Loucy (cell line): ENCODE measurements at regions not wholly inside any gene's neighbourhood (a gene's known extent, or its start where the extent isn't known, plus 50 kb on each side); places are given as distances from the start of the nearest gene placed in this dataset.

Experiments
- EZH2phosphoT487 ChIP-seq: fragments of 200-600 bp; IDR thresholded peaks from 2 replicates; pipeline ENCODE4 v1.6.1; 2018; ENCODE audit warnings: antibody characterized with exemption, mild to moderate bottlenecking, moderate library complexity, borderline replicate concordance
- TF ChIP-seq, protein P1 (sequence below): fragments of 200-600 bp; sonication (generic); conservative IDR thresholded peaks from 2 replicates; pipeline ENCODE4 v1.5.1; 2014; ENCODE audit warnings: mild to moderate bottlenecking, antibody characterized with exemption, low read length

DNA sequence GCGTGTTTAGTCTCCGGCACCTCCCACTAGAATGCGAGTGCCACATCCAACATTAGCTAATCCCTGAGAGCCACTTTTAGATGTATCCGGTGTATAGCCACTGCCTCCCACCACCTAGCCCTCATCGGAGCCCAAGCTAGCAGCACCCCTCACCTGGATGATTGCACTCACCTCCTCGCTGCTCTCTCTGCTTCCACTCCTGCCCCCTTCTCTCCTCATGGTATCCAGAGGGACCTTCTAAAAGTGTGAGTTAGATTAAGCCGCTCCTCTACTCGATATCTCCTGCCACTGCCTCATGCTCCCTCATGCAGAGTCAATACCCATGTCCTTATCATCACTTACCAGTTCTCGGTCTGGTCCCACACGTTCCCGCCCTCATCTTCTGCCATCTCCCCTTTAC lies 125.3 kb downstream of the RAB11FIP2 start:
- TF ChIP-seq, protein P1, sequence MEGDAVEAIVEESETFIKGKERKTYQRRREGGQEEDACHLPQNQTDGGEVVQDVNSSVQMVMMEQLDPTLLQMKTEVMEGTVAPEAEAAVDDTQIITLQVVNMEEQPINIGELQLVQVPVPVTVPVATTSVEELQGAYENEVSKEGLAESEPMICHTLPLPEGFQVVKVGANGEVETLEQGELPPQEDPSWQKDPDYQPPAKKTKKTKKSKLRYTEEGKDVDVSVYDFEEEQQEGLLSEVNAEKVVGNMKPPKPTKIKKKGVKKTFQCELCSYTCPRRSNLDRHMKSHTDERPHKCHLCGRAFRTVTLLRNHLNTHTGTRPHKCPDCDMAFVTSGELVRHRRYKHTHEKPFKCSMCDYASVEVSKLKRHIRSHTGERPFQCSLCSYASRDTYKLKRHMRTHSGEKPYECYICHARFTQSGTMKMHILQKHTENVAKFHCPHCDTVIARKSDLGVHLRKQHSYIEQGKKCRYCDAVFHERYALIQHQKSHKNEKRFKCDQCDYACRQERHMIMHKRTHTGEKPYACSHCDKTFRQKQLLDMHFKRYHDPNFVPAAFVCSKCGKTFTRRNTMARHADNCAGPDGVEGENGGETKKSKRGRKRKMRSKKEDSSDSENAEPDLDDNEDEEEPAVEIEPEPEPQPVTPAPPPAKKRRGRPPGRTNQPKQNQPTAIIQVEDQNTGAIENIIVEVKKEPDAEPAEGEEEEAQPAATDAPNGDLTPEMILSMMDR = no peak
- no peak for TF ChIP-seq EZH2phosphoT487
